Mesendoderm (in vitro differentiated cells): ENCODE measurements at regions not wholly inside any gene's neighbourhood (a gene's known extent, or its start where the extent isn't known, plus 50 kb on each side); places are given as distances from the start of the nearest gene placed in this dataset.

Source experiments
- DNase-seq: peaks from one replicate; pipeline ENCODE4 v3.0.0; 2013
- H2AK5ac ChIP-seq: 2 replicates; pipeline ENCODE4 v1.6.1; 2013; ENCODE audit warnings: low read length, inconsistent platforms
- H2BK120ac ChIP-seq: 2 replicates; pipeline ENCODE4 v1.6.1; 2013; ENCODE audit warnings: low read depth, mild to moderate bottlenecking, low read length, moderate library complexity, mixed read lengths
- H2BK15ac ChIP-seq: replicated peaks from 2 replicates; pipeline ENCODE4 v1.6.1; 2013; ENCODE audit warnings: low read depth, mild to moderate bottlenecking, moderate library complexity
- H2BK5ac ChIP-seq: 2 replicates; pipeline ENCODE4 v1.6.1; 2013; ENCODE audit warnings: low read length, inconsistent platforms
- H3K18ac ChIP-seq: 2 replicates; pipeline ENCODE4 v1.6.1; 2013; ENCODE audit warnings: mild to moderate bottlenecking, low read length, mixed read lengths
- H3K23ac ChIP-seq: one replicate; pipeline ENCODE4 v1.6.1; 2013; ENCODE audit warnings: low read length
- H3K27ac ChIP-seq: 2 replicates; pipeline ENCODE4 v1.5.1; 2013; ENCODE audit warnings: low read depth, mild to moderate bottlenecking, inconsistent platforms, low read length, moderate library complexity
- H3K27me3 ChIP-seq: 2 replicates; pipeline ENCODE4 v1.6.1; 2013; ENCODE audit warnings: low read length, control low read depth, mild to moderate bottlenecking, inconsistent platforms; ENCODE audit not compliant: insufficient read depth, poor library complexity
- H3K36me3 ChIP-seq: 2 replicates; pipeline ENCODE4 v1.6.1; 2013; ENCODE audit warnings: low read length, inconsistent platforms; ENCODE audit not compliant: control insufficient read depth, insufficient read depth
- H3K4ac ChIP-seq: one replicate; pipeline ENCODE4 v1.6.1; 2013; ENCODE audit warnings: low read depth, mild to moderate bottlenecking, low read length, moderate library complexity
- H3K4me1 ChIP-seq: 2 replicates; pipeline ENCODE4 v1.6.1; 2013; ENCODE audit warnings: low read depth, low read length, inconsistent platforms; ENCODE audit not compliant: control insufficient read depth
- H3K4me2 ChIP-seq: 2 replicates; pipeline ENCODE4 v1.6.1; 2013; ENCODE audit warnings: low read length
- H3K4me3 ChIP-seq: 2 replicates; pipeline ENCODE4 v1.5.1; 2013; ENCODE audit warnings: mild to moderate bottlenecking, low read length
- H3K56ac ChIP-seq: one replicate; pipeline ENCODE4 v1.6.1; 2013; ENCODE audit warnings: low read length
- H3K79me1 ChIP-seq: 2 replicates; pipeline ENCODE4 v1.6.1; 2013; ENCODE audit warnings: low read length, inconsistent platforms
- H3K79me2 ChIP-seq: 2 replicates; pipeline ENCODE4 v1.6.1; 2013; ENCODE audit warnings: mild to moderate bottlenecking, low read length; ENCODE audit not compliant: control insufficient read depth, insufficient read depth
- H3K9ac ChIP-seq: 2 replicates; pipeline ENCODE4 v1.6.1; 2013; ENCODE audit warnings: low read length, inconsistent platforms
- H4K5ac ChIP-seq: one replicate; pipeline ENCODE4 v1.6.1; 2013; ENCODE audit warnings: low read length
- H4K8ac ChIP-seq: one replicate; pipeline ENCODE4 v1.6.1; 2013; ENCODE audit warnings: low read depth, mild to moderate bottlenecking, control low read depth, low read length, moderate library complexity
- WGBS: extraction: QIAGEN DNeasy Blood & Tissue Kit; methylation state at CpG from one replicate; pipeline ENCODE4 v1.1.7; 2013; ENCODE audit warnings: low lambda C conversion rate, missing lambda C conversion rate; ENCODE audit not compliant: insufficient coverage; ENCODE audit errors: extremely low coverage; 5-methylcytosine and 5-hydroxymethylcytosine counted together

- no peak overlapping the region for H4K8ac ChIP-seq
- no peak overlapping the region for H3K23ac ChIP-seq
- H4K5ac ChIP-seq = no peak overlapping the region
- WGBS = no CpG with 5 or more reads among the region's 8 CpGs
- no peak for DNase-seq
- peaks cover 12% of the 10 kb centered on the region for H3K4me1 ChIP-seq
- H3K79me2 ChIP-seq = no peaks in the 10 kb centered on the region
- H2AK5ac ChIP-seq = no peak overlapping the region
- peak overlapping the region; percentile 10 for H3K56ac ChIP-seq
- no peak overlapping the region for H3K4me2 ChIP-seq
- H3K18ac ChIP-seq = peak overlapping the region; percentile 56
- no peak overlapping the region for H2BK5ac ChIP-seq
- peak overlapping the region; percentile 87 for H2BK15ac ChIP-seq
- no peak overlapping the region for H3K4me3 ChIP-seq
- peak overlapping the region; percentile 45 for H3K27ac ChIP-seq
- no peaks in the 10 kb centered on the region for H3K36me3 ChIP-seq
- H2BK120ac ChIP-seq = peak overlapping the region; percentile 92
- H3K27me3 ChIP-seq = no peaks in the 10 kb centered on the region
- H3K79me1 ChIP-seq = no peaks in the 10 kb centered on the region
- H3K9ac ChIP-seq = no peak overlapping the region
- H3K4ac ChIP-seq = peak overlapping the region; percentile 87
Observed at GRCh38 chr1:243926299-243926698, 76.3 kb upstream of the AKT3 start.

- peak; percentile 99 for DNase-seq
- H2AK5ac ChIP-seq = no peak overlapping the region
- H3K56ac ChIP-seq = peak overlapping the region; percentile 71
- H2BK120ac ChIP-seq = peak overlapping the region; percentile 86
- H3K23ac ChIP-seq = peak overlapping the region; percentile 31
- no peak overlapping the region for H4K8ac ChIP-seq
- H3K4me3 ChIP-seq = no peak overlapping the region
- H2BK15ac ChIP-seq = no peak overlapping the region
- peak overlapping the region; percentile 29 for H3K9ac ChIP-seq
- no peaks in the 10 kb centered on the region for H3K79me2 ChIP-seq
- peak overlapping the region; percentile 91 for H3K27ac ChIP-seq
- no peak overlapping the region for H4K5ac ChIP-seq
- H2BK5ac ChIP-seq = peak overlapping the region; percentile 85
- no peak overlapping the region for H3K4ac ChIP-seq
- no peaks in the 10 kb centered on the region for H3K27me3 ChIP-seq
- WGBS = no CpG with 5 or more reads among the region's 11 CpGs
- peaks cover 10% of the 10 kb centered on the region for H3K4me1 ChIP-seq
- peak overlapping the region; percentile 97 for H3K18ac ChIP-seq
- H3K79me1 ChIP-seq = no peaks in the 10 kb centered on the region
- H3K4me2 ChIP-seq = no peak overlapping the region
- no peaks in the 10 kb centered on the region for H3K36me3 ChIP-seq
Observed at GRCh38 chr1:243924588-243925349, 74.7 kb upstream of the AKT3 start.

- no peak overlapping the region for H4K8ac ChIP-seq
- peak overlapping the region; percentile 7 for H3K9ac ChIP-seq
- H2BK5ac ChIP-seq = peak overlapping the region; percentile 24
- no peak overlapping the region for H3K4me3 ChIP-seq
- DNase-seq = peak; percentile 92
- H2BK15ac ChIP-seq = no peak overlapping the region
- H3K56ac ChIP-seq = peak overlapping the region; percentile 52
- no CpG with 5 or more reads among the region's 3 CpGs for WGBS
- no peaks in the 10 kb centered on the region for H3K36me3 ChIP-seq
- H3K79me1 ChIP-seq = no peaks in the 10 kb centered on the region
- no peaks in the 10 kb centered on the region for H3K79me2 ChIP-seq
- H3K4me1 ChIP-seq = peaks cover 10% of the 10 kb centered on the region
- no peak overlapping the region for H3K4me2 ChIP-seq
- peak overlapping the region; percentile 55 for H3K27ac ChIP-seq
- H3K4ac ChIP-seq = peak overlapping the region; percentile 88
- H3K23ac ChIP-seq = peak overlapping the region; percentile 31
- no peak overlapping the region for H4K5ac ChIP-seq
- H3K18ac ChIP-seq = peak overlapping the region; percentile 97
- peak overlapping the region; percentile 92 for H2BK120ac ChIP-seq
- no peaks in the 10 kb centered on the region for H3K27me3 ChIP-seq
- H2AK5ac ChIP-seq = no peak overlapping the region
Observed at GRCh38 chr1:243924188-243924587, 74.1 kb upstream of the AKT3 start.

- Histone ChIP-seq H3K27me3 (no peaks in the 10 kb centered on the region), H3K4me3 (no peak overlapping the region), H3K9ac (no peak overlapping the region), H3K79me1 (no peaks in the 10 kb centered on the region), H2BK15ac (no peak overlapping the region), H3K4me1 (peaks cover 10% of the 10 kb centered on the region), H2BK120ac (peak overlapping the region; percentile 92), H3K23ac (no peak overlapping the region), H3K56ac (peak overlapping the region; percentile 63), H3K18ac (peak overlapping the region; percentile 97), H2AK5ac (no peak overlapping the region), H2BK5ac (peak overlapping the region; percentile 39), H4K8ac (no peak overlapping the region), H3K36me3 (no peaks in the 10 kb centered on the region), H3K4me2 (no peak overlapping the region), H3K27ac (peak overlapping the region; percentile 55), H3K4ac (peak overlapping the region; percentile 88), H3K79me2 (no peaks in the 10 kb centered on the region), H4K5ac (no peak overlapping the region)
- no CpG with 5 or more reads among the region's 13 CpGs for WGBS
- DNase-seq = no peak
Observed at GRCh38 chr1:243923292-243924171, 73.5 kb upstream of the AKT3 start.

GRCh38 chr1:243921111-243921510 lies 71.1 kb upstream of the AKT3 start:
- Histone ChIP-seq H2BK5ac (no peak overlapping the region), H3K4me2 (no peak overlapping the region), H3K4me1 (peaks cover 5% of the 10 kb centered on the region), H3K56ac (no peak overlapping the region), H3K79me2 (no peaks in the 10 kb centered on the region), H4K8ac (no peak overlapping the region), H3K4me3 (no peak overlapping the region), H4K5ac (no peak overlapping the region), H3K23ac (no peak overlapping the region), H2AK5ac (no peak overlapping the region), H2BK120ac (no peak overlapping the region), H3K9ac (no peak overlapping the region), H3K18ac (no peak overlapping the region), H3K4ac (no peak overlapping the region), H2BK15ac (no peak overlapping the region), H3K27ac (no peak overlapping the region), H3K27me3 (peaks cover 6% of the 10 kb centered on the region), H3K36me3 (no peaks in the 10 kb centered on the region), H3K79me1 (no peaks in the 10 kb centered on the region)
- no CpG with 5 or more reads among the region's 1 CpG for WGBS
- DNase-seq = no peak
